IMR-90 (cell line): ENCODE measurements at regions not wholly inside any gene's neighbourhood (a gene's known extent, or its start where the extent isn't known, plus 50 kb on each side); places are given as distances from the start of the nearest gene placed in this dataset.

Experiments used
- ATAC-seq: fragments of 200-7000 bp; cut with Tn5 transposase; 2 replicates; pipeline ENCODE4 v1.9.1; 2020; ENCODE audit warnings: low read depth, mild to moderate bottlenecking, moderate library complexity
- BruUV-seq: library from RNA; stranded (reverse); fragments of 400-500 nt; replicated peaks from 2 replicates; lab custom pipeline; 2021; lab: Mats Ljungman, UMichigan
- CTCF ChIA-PET: fragments of 300-600 bp; formaldehyde crosslinking; extraction: SDS; loops from one replicate; lab custom pipeline; 2021; ENCODE audit warnings: antibody characterized with exemption; lab: Yijun Ruan, JAX
- POLR2A ChIA-PET: fragments of 300-600 bp; sonication (Branson Sonifier 250); formaldehyde crosslinking; loops from one replicate; lab custom pipeline; 2022; ENCODE audit warnings: antibody characterized with exemption; ENCODE audit not compliant: unreplicated experiment; lab: Charles Lee
- DNase-seq: peaks from one replicate; pipeline ENCODE4 v3.0.0; 2013
- H2AFZ ChIP-seq: replicated peaks from 2 replicates; pipeline ENCODE3; 2013; ENCODE audit warnings: low read length, mild to moderate bottlenecking; ENCODE audit not compliant: poor library complexity
- H2AK5ac ChIP-seq: 2 replicates; pipeline ENCODE4 v1.6.1; 2013; ENCODE audit warnings: low read depth, low read length, inconsistent platforms
- H2AK9ac ChIP-seq: replicated peaks from 2 replicates; pipeline ENCODE3; 2013; ENCODE audit warnings: mild to moderate bottlenecking, low read depth, low read length, moderate library complexity; ENCODE audit not compliant: poor library complexity
- H2BK120ac ChIP-seq: 2 replicates; pipeline ENCODE4 v1.6.1; 2013; ENCODE audit warnings: low read depth, low read length, inconsistent platforms
- H2BK15ac ChIP-seq: 3 replicates; pipeline ENCODE4 v1.6.1; 2013; ENCODE audit warnings: low read depth, low read length, inconsistent platforms
- H2BK20ac ChIP-seq: 2 replicates; pipeline ENCODE4 v1.6.1; 2013; ENCODE audit warnings: low read depth, mild to moderate bottlenecking, inconsistent platforms, low read length, moderate library complexity
- H2BK5ac ChIP-seq: 2 replicates; pipeline ENCODE4 v1.6.1; 2013; ENCODE audit warnings: mild to moderate bottlenecking, low read depth, low read length, inconsistent platforms; ENCODE audit not compliant: poor library complexity, severe bottlenecking
- H3K14ac ChIP-seq: replicated peaks from 2 replicates; pipeline ENCODE4 v1.6.1; 2013; ENCODE audit warnings: low read depth, low read length, inconsistent platforms
- H3K18ac ChIP-seq: 2 replicates; pipeline ENCODE4 v1.6.1; 2013; ENCODE audit warnings: low read depth, low read length, control low read depth
- H3K23ac ChIP-seq: 2 replicates; pipeline ENCODE4 v1.6.1; 2013; ENCODE audit warnings: low read depth, low read length, inconsistent platforms
- H3K27ac ChIP-seq: 2 replicates; pipeline ENCODE4 v1.5.1; 2013; ENCODE audit warnings: mild to moderate bottlenecking, control low read depth, low read length; ENCODE audit not compliant: insufficient read depth
- H3K27me3 ChIP-seq: 2 replicates; pipeline ENCODE4 v1.6.1; 2013; ENCODE audit warnings: low read length; ENCODE audit not compliant: control insufficient read depth, insufficient read depth
- H3K36me3 ChIP-seq: 2 replicates; pipeline ENCODE4 v1.6.1; 2013; ENCODE audit warnings: low read length, mixed read lengths; ENCODE audit not compliant: control insufficient read depth, insufficient read depth
- H3K4ac ChIP-seq: 2 replicates; pipeline ENCODE4 v1.6.1; 2013; ENCODE audit warnings: low read depth, low read length, inconsistent platforms
- H3K4me1 ChIP-seq: 2 replicates; pipeline ENCODE4 v1.6.1; 2013; ENCODE audit warnings: low read length, mixed read lengths; ENCODE audit not compliant: control insufficient read depth, insufficient read depth
- H3K4me2 ChIP-seq: 2 replicates; pipeline ENCODE4 v1.6.1; 2013; ENCODE audit warnings: low read depth, mild to moderate bottlenecking, control low read depth, low read length, moderate library complexity
- H3K4me3 ChIP-seq: 2 replicates; pipeline ENCODE4 v1.5.1; 2013; ENCODE audit warnings: low read depth, mild to moderate bottlenecking, control low read depth, low read length, moderate library complexity; ENCODE audit not compliant: insufficient read depth
- H3K56ac ChIP-seq: 2 replicates; pipeline ENCODE4 v1.6.1; 2013; ENCODE audit warnings: low read length, inconsistent platforms; ENCODE audit not compliant: insufficient read depth; ENCODE audit errors: extremely low read depth
- H3K79me1 ChIP-seq, 2 experiments: 2 replicates each; pipeline ENCODE4 v1.6.1; 2013; ENCODE audit warnings: low read length in 2 of 2, inconsistent platforms in 1 of 2, low read depth in 1 of 2
- H3K9ac ChIP-seq: 2 replicates; pipeline ENCODE4 v1.6.1; 2013; ENCODE audit warnings: low read depth, low read length, control low read depth
- H3K9me1 ChIP-seq: 2 replicates; pipeline ENCODE4 v1.6.1; 2013; ENCODE audit warnings: low read length, inconsistent platforms; ENCODE audit not compliant: insufficient read depth
- H3K9me3 ChIP-seq: 2 replicates; pipeline ENCODE4 v1.6.1; 2013; ENCODE audit warnings: low read length; ENCODE audit not compliant: control insufficient read depth, insufficient read depth
- H4K20me1 ChIP-seq: 2 replicates; pipeline ENCODE4 v1.6.1; 2013; ENCODE audit warnings: low read length, inconsistent platforms; ENCODE audit not compliant: insufficient read depth
- H4K5ac ChIP-seq: 2 replicates; pipeline ENCODE4 v1.6.1; 2013; ENCODE audit warnings: mild to moderate bottlenecking, low read depth, low read length, control low read depth
- H4K8ac ChIP-seq, 2 experiments: 2 replicates each; pipeline ENCODE4 v1.6.1; 2013; ENCODE audit warnings: low read depth in 2 of 2, low read length in 2 of 2, control low read depth in 1 of 2, inconsistent platforms in 1 of 2
- H4K91ac ChIP-seq: 2 replicates; pipeline ENCODE4 v1.6.1; 2013; ENCODE audit warnings: low read depth, low read length, inconsistent platforms; ENCODE audit not compliant: insufficient read depth
- CEBPB ChIP-seq: IDR thresholded peaks from 2 replicates; pipeline ENCODE4 v1.6.1; 2012; ENCODE audit warnings: low read depth, low read length, improper control_type of control experiment
- CHD1 ChIP-seq: IDR thresholded peaks from 2 replicates; pipeline ENCODE4 v1.6.1; 2012; ENCODE audit warnings: low read depth, low read length, improper control_type of control experiment
- ELK1 ChIP-seq: fragments of 150-350 bp; IDR thresholded peaks from 2 replicates; pipeline ENCODE4 v1.6.1; 2016; ENCODE audit warnings: low read depth, mild to moderate bottlenecking, low read length, moderate library complexity, borderline replicate concordance
- MXI1 ChIP-seq: IDR thresholded peaks from 2 replicates; pipeline ENCODE4 v1.6.1; 2012; ENCODE audit warnings: low read depth, mild to moderate bottlenecking, low read length, moderate library complexity, borderline replicate concordance
- NFE2L2 ChIP-seq: fragments of 150-350 bp; IDR thresholded peaks from 2 replicates; pipeline ENCODE4 v1.6.1; 2016; ENCODE audit warnings: low read depth, mild to moderate bottlenecking, low read length
- POLR2A ChIP-seq: IDR thresholded peaks from 2 replicates; pipeline ENCODE4 v1.6.1; 2012; ENCODE audit warnings: mild to moderate bottlenecking, low read depth, low read length
- RAD21 ChIP-seq: IDR thresholded peaks from 2 replicates; pipeline ENCODE4 v1.6.1; 2012; ENCODE audit warnings: low read length, improper control_type of control experiment
- RFX5 ChIP-seq: IDR thresholded peaks from 2 replicates; pipeline ENCODE4 v1.8.0; 2012; ENCODE audit warnings: low read depth, mild to moderate bottlenecking, low read length, moderate library complexity
- SMC3 ChIP-seq: fragments of 150-350 bp; IDR thresholded peaks from 2 replicates; pipeline ENCODE4 v1.6.1; 2016; ENCODE audit warnings: low read depth, mild to moderate bottlenecking, antibody characterized with exemption, low read length, moderate library complexity
- USF2 ChIP-seq: fragments of 150-350 bp; IDR thresholded peaks from 2 replicates; pipeline ENCODE4 v1.6.1; 2017; ENCODE audit warnings: mild to moderate bottlenecking, antibody characterized with exemption, low read length, low read depth
- WGBS, 2 experiments: methylation state at CpG; one replicate each; pipeline versions ENCODE4 v1.1.5 to v1.1.7; 2013; ENCODE audit warnings: missing lambda C conversion rate in 2 of 2; ENCODE audit not compliant: insufficient read length in 1 of 2; ENCODE audit errors: extremely low coverage in 2 of 2; 5-methylcytosine and 5-hydroxymethylcytosine counted together
- dilution Hi-C: fragments of 300-500 bp; cut with HindIII; formaldehyde crosslinking; loops from one replicate; pipeline ENCODE4 v1.14.3; 2018; ENCODE audit warnings: low sequenced_read_pairs; ENCODE audit not compliant: unreplicated experiment
- in situ Hi-C: fragments of 300-500 bp; cut with MboI; formaldehyde crosslinking; loops from 3 replicates; pipeline ENCODE4 v1.14.3; 2019; ENCODE audit warnings: low sequenced_read_pairs, inconsistent platforms, mixed read lengths
- intact Hi-C: fragments of 100-400 bp; cut with micrococcal nuclease; formaldehyde crosslinking; loops from 2 replicates; pipeline ENCODE4 v1.10.0; 2022

- H3K9me1 ChIP-seq, result peaks cover 7% of the 10 kb centered on the region; the same call in 1 of the 2 replicates
- H2BK5ac ChIP-seq, result peak overlapping the region; percentile 56
- H2AK9ac ChIP-seq, result no peak overlapping the region
- ChIA-PET CTCF (interaction anchor here (0.7 kb wide), 2 partner anchors 203 to 368 kb away, joined by 3 read pairs; no protein-coding TSS in a partner anchor), POLR2A (no interaction called here)
- no peak for TF ChIP-seq CEBPB
- TF ChIP-seq POLR2A, result no peak
- no peak for TF ChIP-seq USF2
- TF ChIP-seq CHD1, result no peak
- TF ChIP-seq RAD21, result no peak
- TF ChIP-seq NFE2L2, result no peak
- no peak for TF ChIP-seq SMC3
- TF ChIP-seq ELK1, result no peak
- no peak for TF ChIP-seq MXI1
- TF ChIP-seq RFX5, result no peak
- H3K9ac ChIP-seq, result no peak overlapping the region
- dilution Hi-C loops (no loop called here), intact Hi-C loops (loop anchor here (5.0 kb wide), 1 partner anchor 265 kb away; no protein-coding TSS in a partner anchor), in situ Hi-C loops (no loop called here)
- no peak overlapping the region for H3K4me2 ChIP-seq
- H3K9me3 ChIP-seq, result no peaks in the 10 kb centered on the region
- peak overlapping the region; percentile 51; the same call in 1 of the 2 replicates for H4K91ac ChIP-seq
- H2AK5ac ChIP-seq, result peak overlapping the region; percentile 68
- H2BK120ac ChIP-seq, result peak overlapping the region; percentile 57; the same call in 1 of the 2 replicates
- H3K14ac ChIP-seq, result peak overlapping the region; percentile 62
- H3K4ac ChIP-seq, result peak overlapping the region; percentile 37
- no peak for ATAC-seq
- peak overlapping the region; percentile 2 to 4; a peak in 1 of 4 replicates for H4K8ac ChIP-seq
- no TSS peak for BruUV-seq
- H3K23ac ChIP-seq, result no peak overlapping the region
- DNase-seq, result no peak
- no CpG with 5 or more reads among the region's 4 CpGs for WGBS, 2 experiments
- peaks cover 13% of the 10 kb centered on the region for H3K4me1 ChIP-seq
- H3K27me3 ChIP-seq, result no peaks in the 10 kb centered on the region
- H4K20me1 ChIP-seq, result no peaks in the 10 kb centered on the region
- H3K27ac ChIP-seq, result peak overlapping the region; percentile 17; the same call in 1 of the 2 replicates
- H2AFZ ChIP-seq, result no peak overlapping the region
- H2BK20ac ChIP-seq, result peak overlapping the region; percentile 72
- peak overlapping the region; percentile 40 for H4K5ac ChIP-seq
- H3K79me1 ChIP-seq, result no peaks in the 10 kb centered on the region
- peak overlapping the region; percentile 51; the same call in 2 of the 3 replicates for H2BK15ac ChIP-seq
- H3K4me3 ChIP-seq, result no peak overlapping the region
- H3K56ac ChIP-seq, result no peak overlapping the region
- peak overlapping the region; percentile 42 for H3K18ac ChIP-seq
- H3K36me3 ChIP-seq, result no peaks in the 10 kb centered on the region
Measured at GRCh38 chr1:55582084-55582483, 366.9 kb upstream of the USP24 start.
